ENCODE measurements at regions not wholly inside any gene's neighbourhood (a gene's known extent, or its start where the extent isn't known, plus 50 kb on each side); places are given as distances from the start of the nearest gene placed in this dataset.

GRCh38 chr3:22994781-22995180 is 208.3 kb upstream of the UBE2E2 start:
- TF ChIP-seq EZH2 (IDR thresholded peaks at IDR 0.05), result no peak
- no peak for TF ChIP-seq POLR2AphosphoS5 (IDR thresholded peaks at IDR 0.05; ENCODE audit: borderline replicate concordance, low read depth, low read length)
- TF ChIP-seq FOXP2 (optimal IDR thresholded peaks at IDR 0.05; ENCODE audit: control extremely low read depth, extremely low read length, insufficient read depth), result no peak

Data from SK-N-MC (cell line).